ENCODE measurements at regions not wholly inside any gene's neighbourhood (a gene's known extent, or its start where the extent isn't known, plus 50 kb on each side); places are given as distances from the start of the nearest gene placed in this dataset.

DNA sequence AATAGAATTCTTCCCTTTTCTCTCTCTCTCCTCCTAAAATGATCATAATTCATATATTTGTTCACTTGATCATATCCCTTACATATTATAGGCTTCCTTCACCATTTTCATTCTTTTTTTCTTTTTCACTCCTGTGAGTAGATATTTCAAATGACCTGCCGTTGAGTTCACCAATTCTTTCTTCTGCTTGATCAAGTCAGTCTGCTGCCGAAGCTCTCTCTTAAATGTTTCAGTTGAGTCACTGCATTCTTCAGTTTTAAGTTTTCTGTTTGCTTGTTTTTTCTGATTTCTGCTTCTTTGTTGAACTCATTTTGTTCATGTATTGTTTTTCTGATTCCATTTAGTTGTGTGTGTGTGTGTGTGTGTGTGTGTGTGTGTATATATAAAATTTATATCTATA is 354.3 kb downstream of the GPAT3 start:
- Histone ChIP-seq H3K36me3 (ENCODE audit: control insufficient read depth, low read depth, low read length) (no peaks in the 10 kb centered on the region), H3K27ac (ENCODE audit: low read length) (no peak overlapping the region), H3K9ac (ENCODE audit: low read length) (no peak overlapping the region), H3K27me3 (ENCODE audit: control insufficient read depth, insufficient read depth, low read length) (no peaks in the 10 kb centered on the region), H3K4me1 (ENCODE audit: control insufficient read depth, low read depth, low read length) (peaks cover 11% of the 10 kb centered on the region), H3K4me3 (ENCODE audit: low read length) (no peak overlapping the region), H3K9me3 (ENCODE audit: control insufficient read depth, low read depth, low read length) (no peaks in the 10 kb centered on the region)

DNA sequence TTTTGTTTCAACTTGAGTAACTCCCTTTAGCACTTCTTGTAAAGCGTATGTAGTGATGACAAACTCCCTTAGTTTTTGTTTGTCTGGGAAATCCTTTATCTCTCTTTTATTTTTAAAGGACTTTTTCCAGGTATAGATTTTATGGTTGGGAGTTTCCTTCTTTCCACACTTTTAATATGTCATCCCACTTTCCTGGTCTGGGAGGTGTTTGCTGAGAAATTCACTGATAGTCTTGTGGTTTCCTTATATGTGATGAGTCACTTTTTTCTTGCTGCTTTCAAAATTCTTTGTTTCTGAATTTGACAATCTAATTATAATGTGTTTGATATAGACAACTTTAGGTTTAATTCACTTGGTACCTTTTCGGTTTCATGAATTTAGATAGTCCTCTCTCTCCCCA is 353.9 kb downstream of the GPAT3 start:
- peaks cover 11% of the 10 kb centered on the region for H3K4me1 ChIP-seq (ENCODE audit: control insufficient read depth, low read depth, low read length)
- H3K4me3 ChIP-seq (ENCODE audit: low read length) = no peak overlapping the region
- H3K27ac ChIP-seq (ENCODE audit: low read length) = no peak overlapping the region
- no peak overlapping the region for H3K9ac ChIP-seq (ENCODE audit: low read length)
- no peaks in the 10 kb centered on the region for H3K27me3 ChIP-seq (ENCODE audit: control insufficient read depth, insufficient read depth, low read length)
- H3K9me3 ChIP-seq (ENCODE audit: control insufficient read depth, low read depth, low read length) = no peaks in the 10 kb centered on the region
- H3K36me3 ChIP-seq (ENCODE audit: control insufficient read depth, low read depth, low read length) = no peaks in the 10 kb centered on the region

DNA sequence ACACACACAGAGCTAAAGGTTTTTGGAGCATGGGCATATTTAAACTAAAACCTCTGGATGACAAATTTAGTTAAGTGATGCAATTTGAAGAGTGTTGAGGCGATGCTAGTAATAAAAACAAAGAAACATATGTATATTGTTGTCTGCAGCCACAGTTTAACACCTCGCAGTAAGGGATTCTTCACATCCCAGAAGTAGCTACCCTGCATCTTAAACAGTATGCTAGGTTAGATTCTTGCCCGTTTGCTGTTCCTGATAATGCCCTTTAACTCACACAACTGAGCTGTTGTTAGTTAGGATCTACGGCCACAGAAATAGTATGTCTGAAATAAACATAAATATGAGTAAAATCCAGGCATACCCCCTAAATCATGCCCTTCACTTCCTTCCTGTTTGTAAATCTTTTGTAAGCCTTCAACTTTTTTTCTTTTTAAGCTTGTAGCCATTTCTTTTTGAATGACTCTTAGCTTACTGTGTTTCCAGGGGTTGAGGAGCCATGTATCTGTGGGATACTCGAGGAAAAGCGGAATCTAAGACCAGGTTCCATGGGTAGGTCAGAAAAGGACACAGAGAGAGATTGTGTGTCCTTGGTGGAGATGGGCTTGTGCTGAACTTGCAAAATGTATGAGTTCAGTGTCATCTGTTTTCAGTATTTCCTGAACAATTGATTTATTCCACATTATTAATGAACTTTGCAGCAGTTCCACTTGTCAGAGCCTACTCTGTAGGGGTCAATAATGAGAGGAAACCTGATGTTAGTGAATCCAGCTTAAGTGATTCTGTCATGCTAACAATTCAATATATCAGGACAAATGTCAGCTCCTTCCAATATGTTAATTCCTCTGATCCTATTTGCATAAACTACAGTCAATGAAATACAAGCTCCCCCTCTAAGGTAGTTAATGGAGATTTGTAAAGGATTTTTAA is 349.6 kb downstream of the GPAT3 start:
- Histone ChIP-seq H3K4me3 (ENCODE audit: low read length) (no peak overlapping the region), H3K27me3 (ENCODE audit: control insufficient read depth, insufficient read depth, low read length) (no peaks in the 10 kb centered on the region), H3K4me1 (ENCODE audit: control insufficient read depth, low read depth, low read length) (peaks cover 7% of the 10 kb centered on the region), H3K9me3 (ENCODE audit: control insufficient read depth, low read depth, low read length) (no peaks in the 10 kb centered on the region), H3K9ac (ENCODE audit: low read length) (no peak overlapping the region), H3K36me3 (ENCODE audit: control insufficient read depth, low read depth, low read length) (no peaks in the 10 kb centered on the region), H3K27ac (ENCODE audit: low read length) (no peak overlapping the region)

DNA sequence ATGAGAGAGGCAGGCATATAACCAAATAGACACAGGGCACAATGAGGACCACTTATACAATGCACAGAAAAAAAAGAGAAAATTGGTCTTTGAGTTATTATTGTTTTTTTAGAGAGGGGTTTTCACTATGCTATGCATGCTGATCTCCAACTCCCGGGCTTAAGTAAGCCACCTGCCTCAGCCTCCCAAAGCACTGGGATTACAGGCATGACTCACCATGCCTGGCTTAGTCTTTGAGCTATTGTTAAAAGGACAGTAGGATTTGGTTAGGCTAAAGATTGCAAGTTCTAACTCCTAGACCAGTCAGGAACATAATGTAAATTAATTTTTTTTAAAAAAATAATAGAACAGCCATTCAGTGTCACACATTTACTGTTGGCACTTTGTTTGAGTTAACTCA is 340.1 kb downstream of the GPAT3 start:
- Histone ChIP-seq H3K36me3 (ENCODE audit: control insufficient read depth, low read depth, low read length) (no peaks in the 10 kb centered on the region), H3K27me3 (ENCODE audit: control insufficient read depth, insufficient read depth, low read length) (no peaks in the 10 kb centered on the region), H3K9me3 (ENCODE audit: control insufficient read depth, low read depth, low read length) (no peaks in the 10 kb centered on the region), H3K9ac (ENCODE audit: low read length) (no peak overlapping the region), H3K27ac (ENCODE audit: low read length) (no peak overlapping the region), H3K4me1 (ENCODE audit: control insufficient read depth, low read depth, low read length) (no peaks in the 10 kb centered on the region), H3K4me3 (ENCODE audit: low read length) (no peak overlapping the region)

DNA sequence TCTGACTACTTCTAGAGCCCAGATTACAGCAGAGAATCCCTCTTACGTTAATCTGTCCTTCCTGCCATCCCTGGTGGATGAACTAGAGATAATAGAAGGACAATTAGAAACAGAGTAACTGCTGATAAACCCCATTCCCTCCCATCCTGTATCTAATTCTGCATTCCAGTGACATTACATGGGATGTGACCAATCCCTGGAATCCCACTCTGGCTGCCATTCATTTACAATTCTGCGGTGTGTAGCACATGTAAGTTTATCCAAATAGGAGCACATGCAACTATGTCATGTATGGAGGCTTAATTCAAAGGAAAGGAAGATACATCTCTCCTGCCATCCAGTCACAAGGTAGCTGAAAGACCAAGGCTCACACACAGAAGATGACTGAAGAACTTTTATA is 339.5 kb downstream of the GPAT3 start:
- Histone ChIP-seq H3K9ac (ENCODE audit: low read length) (no peak overlapping the region), H3K36me3 (ENCODE audit: control insufficient read depth, low read depth, low read length) (no peaks in the 10 kb centered on the region), H3K27me3 (ENCODE audit: control insufficient read depth, insufficient read depth, low read length) (no peaks in the 10 kb centered on the region), H3K9me3 (ENCODE audit: control insufficient read depth, low read depth, low read length) (no peaks in the 10 kb centered on the region), H3K4me3 (ENCODE audit: low read length) (no peak overlapping the region), H3K27ac (ENCODE audit: low read length) (no peak overlapping the region), H3K4me1 (ENCODE audit: control insufficient read depth, low read depth, low read length) (no peaks in the 10 kb centered on the region)

DNA sequence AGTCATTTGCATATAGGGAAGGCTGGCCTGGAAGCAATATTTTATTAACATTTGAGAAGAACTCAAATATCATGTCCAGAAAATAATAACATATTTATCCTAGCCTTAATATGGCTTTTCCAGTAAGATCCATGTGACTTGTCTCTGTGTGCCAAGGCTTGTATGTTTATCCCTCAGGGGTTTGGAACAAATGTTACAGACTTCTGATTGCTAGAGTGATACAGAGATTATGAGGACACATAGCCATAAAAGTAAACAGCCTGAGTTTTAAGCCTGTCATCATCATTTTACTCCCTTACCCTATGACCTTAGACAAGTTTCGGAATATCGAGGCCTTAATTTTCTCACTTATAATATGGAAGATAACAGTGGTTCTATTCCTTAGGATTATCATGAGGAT is 338.1 kb downstream of the GPAT3 start:
- H3K27ac ChIP-seq (ENCODE audit: low read length) = no peak overlapping the region
- H3K4me3 ChIP-seq (ENCODE audit: low read length) = no peak overlapping the region
- no peaks in the 10 kb centered on the region for H3K27me3 ChIP-seq (ENCODE audit: control insufficient read depth, insufficient read depth, low read length)
- no peaks in the 10 kb centered on the region for H3K4me1 ChIP-seq (ENCODE audit: control insufficient read depth, low read depth, low read length)
- no peaks in the 10 kb centered on the region for H3K9me3 ChIP-seq (ENCODE audit: control insufficient read depth, low read depth, low read length)
- no peaks in the 10 kb centered on the region for H3K36me3 ChIP-seq (ENCODE audit: control insufficient read depth, low read depth, low read length)
- H3K9ac ChIP-seq (ENCODE audit: low read length) = no peak overlapping the region

DNA sequence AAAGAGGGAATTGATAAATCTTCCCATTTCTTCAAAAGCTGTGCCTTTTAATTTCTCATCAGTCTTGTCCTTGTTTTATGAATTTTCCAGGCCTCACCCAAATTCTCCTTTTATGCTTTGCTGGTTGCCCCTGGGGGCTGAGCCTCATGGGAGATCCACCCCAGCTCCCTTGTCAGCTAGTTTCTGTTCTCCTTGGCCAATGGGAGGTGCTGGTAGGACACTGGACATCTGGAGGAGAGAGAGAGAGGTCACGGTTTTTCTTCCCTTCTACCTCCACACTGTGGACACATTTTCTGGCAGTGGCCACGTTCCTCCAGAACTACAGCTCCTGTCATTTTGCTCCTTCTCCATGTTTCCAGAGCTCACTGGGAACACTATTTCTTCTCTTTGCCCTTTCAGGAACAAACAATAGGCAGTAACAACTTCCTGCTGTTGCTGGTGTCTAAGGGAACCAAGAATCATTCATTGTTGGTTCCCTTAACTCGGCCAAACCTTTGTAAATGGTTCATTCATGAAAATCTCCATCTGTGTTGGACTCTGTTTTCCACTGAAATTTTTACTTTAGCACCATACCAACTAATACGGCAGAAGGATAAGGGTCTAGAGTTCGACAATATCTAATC is 334.5 kb downstream of the GPAT3 start:
- H3K27ac ChIP-seq (ENCODE audit: low read length) = no peak overlapping the region

DNA sequence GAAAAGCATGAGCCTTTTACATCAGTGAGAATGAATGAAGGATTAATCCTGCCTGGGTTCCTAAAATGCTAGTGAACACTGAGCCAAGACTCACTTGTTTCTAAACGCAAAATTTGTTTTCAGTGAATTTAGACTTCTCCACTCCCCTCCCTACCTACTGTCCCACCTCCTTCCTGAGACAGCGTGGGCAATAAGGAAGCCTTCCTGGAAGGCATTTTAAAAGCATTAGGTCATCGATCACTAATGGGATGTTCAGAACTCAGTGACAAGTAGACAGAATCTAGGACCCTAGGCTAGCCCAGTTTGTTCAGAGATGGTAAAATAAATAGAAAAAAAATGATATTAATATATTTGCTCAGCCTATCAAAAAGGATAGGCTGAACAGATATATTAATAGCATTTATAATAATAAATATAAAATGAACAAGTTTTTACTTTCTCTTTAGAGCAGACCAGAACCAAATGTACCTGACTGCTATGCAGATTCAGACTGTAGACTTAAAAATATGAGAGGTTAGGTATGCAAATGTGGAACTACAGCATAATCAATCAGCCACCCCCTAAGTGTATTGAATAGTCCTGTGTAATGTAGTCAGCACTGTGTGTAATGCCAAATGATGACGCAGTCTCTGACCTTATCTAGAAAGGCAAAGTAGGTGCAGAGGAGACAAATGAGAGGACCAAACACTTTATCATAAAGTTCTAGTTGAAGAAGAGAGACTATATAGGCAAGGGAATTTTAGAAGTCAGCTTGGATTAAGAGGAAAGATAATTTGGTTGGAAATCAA is 331.1 kb downstream of the GPAT3 start:
- H3K4me1 ChIP-seq (ENCODE audit: control insufficient read depth, low read depth, low read length) = peaks cover 10% of the 10 kb centered on the region
- no peak overlapping the region for H3K9ac ChIP-seq (ENCODE audit: low read length)
- no peak overlapping the region for H3K27ac ChIP-seq (ENCODE audit: low read length)
- no peaks in the 10 kb centered on the region for H3K9me3 ChIP-seq (ENCODE audit: control insufficient read depth, low read depth, low read length)
- no peaks in the 10 kb centered on the region for H3K27me3 ChIP-seq (ENCODE audit: control insufficient read depth, insufficient read depth, low read length)
- no peak overlapping the region for H3K4me3 ChIP-seq (ENCODE audit: low read length)
- H3K36me3 ChIP-seq (ENCODE audit: control insufficient read depth, low read depth, low read length) = no peaks in the 10 kb centered on the region

More for the DNA sequence above, 334.5 kb downstream of the GPAT3 start:
- Histone ChIP-seq H3K9me3 (ENCODE audit: control insufficient read depth, low read depth, low read length) (no peaks in the 10 kb centered on the region), H3K4me1 (ENCODE audit: control insufficient read depth, low read depth, low read length) (peaks cover 6% of the 10 kb centered on the region), H3K27me3 (ENCODE audit: control insufficient read depth, insufficient read depth, low read length) (no peaks in the 10 kb centered on the region), H3K9ac (ENCODE audit: low read length) (no peak overlapping the region), H3K36me3 (ENCODE audit: control insufficient read depth, low read depth, low read length) (no peaks in the 10 kb centered on the region), H3K4me3 (ENCODE audit: low read length) (no peak overlapping the region)

DNA sequence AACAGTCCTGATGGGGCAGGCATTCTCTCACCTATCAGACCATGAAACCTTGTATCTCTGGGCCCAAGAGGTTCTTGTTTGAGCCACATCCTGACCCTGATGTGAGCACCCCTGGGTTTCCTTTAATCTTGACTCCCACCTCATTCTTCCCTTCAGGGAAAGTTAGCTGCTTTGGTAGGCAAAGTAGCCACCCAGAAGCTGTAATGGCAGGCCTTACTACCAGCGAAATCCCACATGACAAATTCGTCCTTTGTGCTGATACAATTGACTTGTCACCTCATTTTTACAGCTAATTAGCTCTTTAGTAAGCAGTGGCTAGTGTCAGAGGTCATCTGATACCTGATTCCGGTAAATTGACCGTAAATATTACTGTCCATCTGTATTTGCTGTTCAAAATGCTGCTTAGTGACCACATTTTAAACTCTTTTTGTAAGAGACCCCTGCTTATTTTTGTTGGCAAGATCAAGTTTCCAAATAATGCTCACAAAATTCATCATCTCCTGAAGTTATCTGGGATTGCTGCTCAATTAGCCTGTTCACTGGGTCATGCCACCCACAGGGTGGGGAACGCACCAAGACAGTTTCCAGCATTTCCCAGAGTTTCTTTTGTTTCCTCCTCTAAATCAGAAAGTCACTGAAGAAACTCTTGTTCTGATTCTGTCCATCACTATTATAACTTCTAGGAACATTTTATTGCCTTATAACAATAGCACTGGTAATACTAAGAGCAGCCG is 329.7 kb downstream of the GPAT3 start:
- no peak overlapping the region for H3K9ac ChIP-seq (ENCODE audit: low read length)
- H3K36me3 ChIP-seq (ENCODE audit: control insufficient read depth, low read depth, low read length) = no peaks in the 10 kb centered on the region
- peaks cover 10% of the 10 kb centered on the region for H3K4me1 ChIP-seq (ENCODE audit: control insufficient read depth, low read depth, low read length)
- H3K9me3 ChIP-seq (ENCODE audit: control insufficient read depth, low read depth, low read length) = no peaks in the 10 kb centered on the region
- no peaks in the 10 kb centered on the region for H3K27me3 ChIP-seq (ENCODE audit: control insufficient read depth, insufficient read depth, low read length)
- no peak overlapping the region for H3K27ac ChIP-seq (ENCODE audit: low read length)
- H3K4me3 ChIP-seq (ENCODE audit: low read length) = no peak overlapping the region

DNA sequence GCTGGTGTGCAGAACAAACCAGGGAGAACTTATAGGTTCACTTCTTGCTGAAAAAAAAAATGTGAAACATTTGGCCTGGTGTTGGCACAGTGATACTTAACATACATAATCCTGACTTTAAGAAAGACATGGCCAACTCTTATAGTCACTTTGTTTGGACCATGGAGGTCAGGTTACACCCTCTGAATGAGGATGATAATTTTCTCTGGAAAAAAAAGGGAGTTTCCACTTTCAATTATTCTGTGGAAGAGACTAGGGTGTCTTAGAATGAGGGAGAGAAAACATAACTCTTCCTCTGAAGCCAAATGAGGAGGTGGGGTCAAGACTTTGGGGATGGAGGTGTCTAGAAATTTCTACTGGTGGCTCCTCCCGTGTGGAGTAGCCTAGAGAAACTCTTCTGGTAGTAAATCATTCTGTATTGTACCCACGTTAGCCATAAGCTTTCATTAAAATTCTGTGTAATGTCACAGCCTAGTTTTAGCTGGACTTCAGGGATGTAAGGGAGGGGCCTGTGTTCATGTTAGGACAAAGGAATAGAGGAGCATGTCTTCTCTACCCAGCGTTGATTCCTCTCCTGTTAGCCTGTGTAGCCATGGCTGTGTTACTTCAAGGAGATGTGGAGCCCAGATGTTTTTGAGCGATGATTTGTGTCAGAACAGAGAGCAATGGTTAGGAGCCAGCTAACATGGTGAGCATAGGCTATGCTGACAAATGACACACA is 328.3 kb downstream of the GPAT3 start:
- no peak overlapping the region for H3K4me3 ChIP-seq (ENCODE audit: low read length)
- H3K27me3 ChIP-seq (ENCODE audit: control insufficient read depth, insufficient read depth, low read length) = no peaks in the 10 kb centered on the region
- peaks cover 14% of the 10 kb centered on the region for H3K4me1 ChIP-seq (ENCODE audit: control insufficient read depth, low read depth, low read length)
- no peak overlapping the region for H3K9ac ChIP-seq (ENCODE audit: low read length)
- no peaks in the 10 kb centered on the region for H3K9me3 ChIP-seq (ENCODE audit: control insufficient read depth, low read depth, low read length)
- H3K27ac ChIP-seq (ENCODE audit: low read length) = no peak overlapping the region
- H3K36me3 ChIP-seq (ENCODE audit: control insufficient read depth, low read depth, low read length) = no peaks in the 10 kb centered on the region

All from iPS-18a (cell line).